ENCODE measurements at regions not wholly inside any gene's neighbourhood (a gene's known extent, or its start where the extent isn't known, plus 50 kb on each side); places are given as distances from the start of the nearest gene placed in this dataset.

DNA sequence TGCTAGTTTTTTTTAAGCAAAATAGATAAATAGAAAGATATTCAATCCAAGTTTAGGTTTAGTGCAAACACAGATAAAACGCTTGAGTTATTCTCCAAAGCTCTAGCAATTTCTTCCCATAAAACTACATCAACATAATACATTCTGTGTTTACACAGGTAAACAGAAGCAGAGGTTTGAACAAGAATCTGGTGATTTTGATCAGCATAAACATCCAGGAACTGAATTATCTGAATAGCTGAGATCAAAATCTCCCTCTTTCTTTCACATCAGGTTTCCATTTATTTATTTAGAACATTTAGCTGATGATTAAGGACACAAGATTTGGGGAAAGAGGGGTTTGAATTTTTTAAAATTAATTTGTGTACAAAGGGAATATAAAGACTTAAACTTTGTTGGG is 1564.6 kb downstream of the MRPL39 start:
- no peaks in the 10 kb centered on the region for H3K36me3 ChIP-seq
- no peaks in the 10 kb centered on the region for H3K27me3 ChIP-seq (replicated peaks; ENCODE audit: insufficient read depth)
- DNase-seq (ENCODE audit: low spot score) (no peak), ATAC-seq (ENCODE audit: insufficient number of reproducible peaks, low FRiP score, low read depth) (no peak)
- no peak for TF ChIP-seq CTCF (IDR thresholded peaks at IDR 0.05)
- peaks cover 0 to 6% of the 10 kb centered on the region in 2 donors for H3K4me1 ChIP-seq (ENCODE audit: control insufficient read depth in 1 of 2, low read depth in 2 of 2)
- H3K9me3 ChIP-seq = no peaks in the 10 kb centered on the region
- H3K4me3 ChIP-seq = no peak overlapping the region
- no peak overlapping the region for H3K27ac ChIP-seq

- Histone ChIP-seq H3K4me3 (no peak overlapping the region), H3K36me3 (no peaks in the 10 kb centered on the region), H3K4me1 (ENCODE audit: control insufficient read depth in 1 of 2, low read depth in 2 of 2) (no peaks in the 10 kb centered on the region), H3K27ac (no peak overlapping the region), H3K27me3 (replicated peaks; ENCODE audit: insufficient read depth) (no peaks in the 10 kb centered on the region), H3K9me3 (no peaks in the 10 kb centered on the region)
- no peak for DNase-seq (ENCODE audit: low spot score)
- TF ChIP-seq CTCF (IDR thresholded peaks at IDR 0.05) = no peak
- ATAC-seq (ENCODE audit: insufficient number of reproducible peaks, low FRiP score, low read depth) = no peak
Measured at GRCh38 chr21:24032709-24033232, 1574.5 kb downstream of the MRPL39 start.

GRCh38 chr21:24027396-24027795 is 1579.9 kb downstream of the MRPL39 start:
- no peak overlapping the region for H3K4me3 ChIP-seq
- no peaks in the 10 kb centered on the region for H3K27me3 ChIP-seq (replicated peaks; ENCODE audit: insufficient read depth)
- H3K36me3 ChIP-seq = no peaks in the 10 kb centered on the region
- DNase-seq (ENCODE audit: low spot score) (no peak), ATAC-seq (ENCODE audit: insufficient number of reproducible peaks, low FRiP score, low read depth) (no peak)
- H3K27ac ChIP-seq = no peak overlapping the region
- TF ChIP-seq CTCF (IDR thresholded peaks at IDR 0.05) = no peak
- peaks cover 0 to 7% of the 10 kb centered on the region in 2 donors for H3K4me1 ChIP-seq (ENCODE audit: control insufficient read depth in 1 of 2, low read depth in 2 of 2)
- no peaks in the 10 kb centered on the region for H3K9me3 ChIP-seq

GRCh38 chr21:24025101-24025500 is 1582.2 kb downstream of the MRPL39 start:
- peaks cover 0 to 7% of the 10 kb centered on the region in 2 donors for H3K4me1 ChIP-seq (ENCODE audit: control insufficient read depth in 1 of 2, low read depth in 2 of 2)
- no peaks in the 10 kb centered on the region for H3K9me3 ChIP-seq
- ATAC-seq (ENCODE audit: insufficient number of reproducible peaks, low FRiP score, low read depth) = no peak
- no peak overlapping the region for H3K27ac ChIP-seq
- no peak overlapping the region for H3K4me3 ChIP-seq
- H3K36me3 ChIP-seq = no peaks in the 10 kb centered on the region
- no peak for TF ChIP-seq CTCF (IDR thresholded peaks at IDR 0.05)
- H3K27me3 ChIP-seq (replicated peaks; ENCODE audit: insufficient read depth) = no peaks in the 10 kb centered on the region
- DNase-seq (ENCODE audit: low spot score) = no peak

- no peak overlapping the region for H3K27ac ChIP-seq
- H3K9me3 ChIP-seq = no peaks in the 10 kb centered on the region
- peaks cover 0 to 7% of the 10 kb centered on the region in 2 donors for H3K4me1 ChIP-seq (ENCODE audit: control insufficient read depth in 1 of 2, low read depth in 2 of 2)
- TF ChIP-seq CTCF (IDR thresholded peaks at IDR 0.05) = no peak
- no peak for DNase-seq (ENCODE audit: low spot score)
- no peak overlapping the region for H3K4me3 ChIP-seq
- no peak for ATAC-seq (ENCODE audit: insufficient number of reproducible peaks, low FRiP score, low read depth)
- no peaks in the 10 kb centered on the region for H3K36me3 ChIP-seq
- H3K27me3 ChIP-seq (replicated peaks; ENCODE audit: insufficient read depth) = no peaks in the 10 kb centered on the region
Measured at GRCh38 chr21:24023936-24024335, 1583.3 kb downstream of the MRPL39 start.
